ENCODE measurements at regions not wholly inside any gene's neighbourhood (a gene's known extent, or its start where the extent isn't known, plus 50 kb on each side); places are given as distances from the start of the nearest gene placed in this dataset.

GRCh38 chr7:13476881-13477444 lies 512.5 kb downstream of the ETV1 start:
- Histone ChIP-seq H3K27ac (ENCODE audit: low read depth, low read length, poor library complexity, severe bottlenecking) (no peak overlapping the region), H3K4me1 (ENCODE audit: insufficient read depth, low read length, poor library complexity, severe bottlenecking) (no peaks in the 10 kb centered on the region), H3K9me3 (ENCODE audit: low read depth, low read length, poor library complexity, severe bottlenecking) (no peaks in the 10 kb centered on the region), H3K27me3 (replicated peaks; ENCODE audit: insufficient read depth, low read depth, low read length, poor library complexity) (no peaks in the 10 kb centered on the region), H3K4me3 (ENCODE audit: low read depth, low read length, poor library complexity, severe bottlenecking) (no peak overlapping the region), H3K36me3 (ENCODE audit: insufficient read depth, low read length, poor library complexity, severe bottlenecking) (no peaks in the 10 kb centered on the region)
- intact Hi-C loops (cut with micrococcal nuclease; ENCODE audit: unreplicated experiment) = no loop called here
- TF ChIP-seq CTCF (conservative IDR thresholded peaks at IDR 0.05; ENCODE audit: low read depth, low read length) (peak; percentile 29; the same call in 1 of the 2 replicates), EZH2 (IDR thresholded peaks at IDR 0.05; ENCODE audit: borderline replicate concordance, low read depth, low read length, poor library complexity, severe bottlenecking) (no peak)
- POLR2A ChIA-PET (ENCODE audit: low non-redundant PET) = no interaction called here
- BruUV-seq (replicated peaks) = no TSS peak
- DNase-seq (ENCODE audit: low spot score) = peak; percentile 12
- CTCF ChIA-PET = no interaction called here

GRCh38 chr7:13489386-13489785 lies 500.1 kb downstream of the ETV1 start:
- Histone ChIP-seq H3K27me3 (replicated peaks; ENCODE audit: insufficient read depth, low read depth, low read length, poor library complexity) (no peaks in the 10 kb centered on the region), H3K36me3 (ENCODE audit: insufficient read depth, low read length, poor library complexity, severe bottlenecking) (no peaks in the 10 kb centered on the region)
- CTCF ChIA-PET = no interaction called here

GRCh38 chr7:13496976-13497375 lies 492.5 kb downstream of the ETV1 start:
- ChIA-PET POLR2A (ENCODE audit: low non-redundant PET) (no interaction called here), CTCF (no interaction called here)
- Histone ChIP-seq H3K27me3 (replicated peaks; ENCODE audit: insufficient read depth, low read depth, low read length, poor library complexity) (no peaks in the 10 kb centered on the region), H3K9me3 (ENCODE audit: low read depth, low read length, poor library complexity, severe bottlenecking) (no peaks in the 10 kb centered on the region), H3K36me3 (ENCODE audit: insufficient read depth, low read length, poor library complexity, severe bottlenecking) (no peaks in the 10 kb centered on the region), H3K27ac (ENCODE audit: low read depth, low read length, poor library complexity, severe bottlenecking) (no peak overlapping the region), H3K4me3 (ENCODE audit: low read depth, low read length, poor library complexity, severe bottlenecking) (no peak overlapping the region), H3K4me1 (ENCODE audit: insufficient read depth, low read length, poor library complexity, severe bottlenecking) (no peaks in the 10 kb centered on the region)
- TF ChIP-seq EZH2 (IDR thresholded peaks at IDR 0.05; ENCODE audit: borderline replicate concordance, low read depth, low read length, poor library complexity, severe bottlenecking) = no peak
- TF ChIP-seq CTCF (conservative IDR thresholded peaks at IDR 0.05; ENCODE audit: low read depth, low read length) = no peak
- BruUV-seq (replicated peaks) = no TSS peak
- intact Hi-C loops (cut with micrococcal nuclease; ENCODE audit: unreplicated experiment) = no loop called here
- DNase-seq (ENCODE audit: low spot score) = no peak

More at GRCh38 chr7:13489386-13489785, 500.1 kb downstream of the ETV1 start:
- no peaks in the 10 kb centered on the region for H3K4me1 ChIP-seq (ENCODE audit: insufficient read depth, low read length, poor library complexity, severe bottlenecking)
- TF ChIP-seq EZH2 (IDR thresholded peaks at IDR 0.05; ENCODE audit: borderline replicate concordance, low read depth, low read length, poor library complexity, severe bottlenecking) = no peak
- TF ChIP-seq CTCF (conservative IDR thresholded peaks at IDR 0.05; ENCODE audit: low read depth, low read length) = no peak
- no peak overlapping the region for H3K27ac ChIP-seq (ENCODE audit: low read depth, low read length, poor library complexity, severe bottlenecking)
- no peak overlapping the region for H3K4me3 ChIP-seq (ENCODE audit: low read depth, low read length, poor library complexity, severe bottlenecking)
- no peak for DNase-seq (ENCODE audit: low spot score)
- H3K9me3 ChIP-seq (ENCODE audit: low read depth, low read length, poor library complexity, severe bottlenecking) = no peaks in the 10 kb centered on the region
- intact Hi-C loops (cut with micrococcal nuclease; ENCODE audit: unreplicated experiment) = no loop called here
- POLR2A ChIA-PET (ENCODE audit: low non-redundant PET) = no interaction called here
- BruUV-seq (replicated peaks) = no TSS peak
